CD14-positive monocyte (primary cell): ENCODE measurements at regions not wholly inside any gene's neighbourhood (a gene's known extent, or its start where the extent isn't known, plus 50 kb on each side); places are given as distances from the start of the nearest gene placed in this dataset.
A peak's percentile ranks its signal among the peaks of the same experiment; 100 is the strongest.

Source experiments
- DNase-seq, 3 donors: peaks; one replicate each; pipeline ENCODE4 v3.0.0-alpha.2; 2011 to 2022
- H2AFZ ChIP-seq: 2 replicates; pipeline ENCODE4 v1.6.0; 2012; ENCODE audit warnings: mild to moderate bottlenecking, low read depth, low read length, inconsistent platforms; ENCODE audit not compliant: insufficient read depth, poor library complexity, severe bottlenecking
- H3K27ac ChIP-seq, 2 donors: 1 replicate in 1 of 2; 2 replicates in 1 of 2; pipeline ENCODE4 v1.5.1; 2012 to 2013; ENCODE audit warnings: low read length in 2 of 2, control low read depth in 1 of 2, inconsistent platforms in 1 of 2, low read depth in 1 of 2, mild to moderate bottlenecking in 1 of 2
- H3K27me3 ChIP-seq, 2 donors: one replicate each; pipeline versions ENCODE4 v1.6.0 to v1.6.1; 2011 to 2013; ENCODE audit warnings: low read length in 2 of 2; ENCODE audit not compliant: control insufficient read depth in 2 of 2, insufficient read depth in 2 of 2
- H3K36me3 ChIP-seq, 2 donors: replicated peaks in 1 of 2; 1 replicate in 1 of 2; 2 replicates in 1 of 2; pipeline versions ENCODE4 v1.5.1 to v1.6.1; 2012 to 2013; ENCODE audit warnings: low read length in 2 of 2, control low read depth in 1 of 2, inconsistent platforms in 1 of 2, mild to moderate bottlenecking in 1 of 2; ENCODE audit not compliant: insufficient read depth in 2 of 2, control insufficient read depth in 1 of 2
- H3K4me1 ChIP-seq, 2 donors: 1 replicate in 1 of 2; 2 replicates in 1 of 2; pipeline versions ENCODE4 v1.5.1 to v1.6.1; 2012 to 2013; ENCODE audit warnings: low read length in 2 of 2, control low read depth in 1 of 2, inconsistent platforms in 1 of 2, mild to moderate bottlenecking in 1 of 2, moderate library complexity in 1 of 2; ENCODE audit not compliant: insufficient read depth in 2 of 2, control insufficient read depth in 1 of 2
- H3K4me2 ChIP-seq: replicated peaks from 2 replicates; pipeline ENCODE3; 2012; ENCODE audit warnings: low read length, moderate library complexity, mild to moderate bottlenecking; ENCODE audit not compliant: poor library complexity, severe bottlenecking; ENCODE audit errors: extremely low read depth
- H3K4me3 ChIP-seq, 3 experiments: fragments of 200-600 bp in 1 of 3; sonication (generic) in 1 of 3; replicated peaks in 1 of 3; 1 replicate in 2 of 3; 2 replicates in 1 of 3; pipeline ENCODE4 v1.5.1; 2011 to 2013; ENCODE audit warnings: low read length in 3 of 3, mild to moderate bottlenecking in 3 of 3, control low read depth in 2 of 3, low read depth in 2 of 3, inconsistent platforms in 1 of 3, moderate library complexity in 1 of 3
- H3K79me2 ChIP-seq: 2 replicates; pipeline ENCODE4 v1.6.0; 2012; ENCODE audit warnings: mild to moderate bottlenecking, control low read depth, inconsistent platforms, low read length, moderate library complexity; ENCODE audit not compliant: insufficient read depth
- H3K9ac ChIP-seq: 2 replicates; pipeline ENCODE4 v1.6.0; 2017; ENCODE audit warnings: low read length, mild to moderate bottlenecking; ENCODE audit not compliant: insufficient read depth, poor library complexity, severe bottlenecking
- H3K9me3 ChIP-seq, 2 donors: replicated peaks in 1 of 2; 1 replicate in 1 of 2; 2 replicates in 1 of 2; pipeline versions ENCODE4 v1.5.1 to v1.6.1; 2012 to 2013; ENCODE audit warnings: low read length in 2 of 2, control low read depth in 1 of 2; ENCODE audit not compliant: control insufficient read depth in 1 of 2, insufficient read depth in 1 of 2
- H4K20me1 ChIP-seq: 2 replicates; pipeline ENCODE4 v1.6.0; 2012; ENCODE audit warnings: mild to moderate bottlenecking, low read length, control low read depth, moderate library complexity; ENCODE audit not compliant: insufficient read depth
- H3K27ac Mint-ChIP-seq, 7 donors: one replicate each; pipeline ENCODE4 v1.8.0; 2020; ENCODE audit warnings: mild to moderate bottlenecking in 7 of 7, mixed read lengths in 7 of 7, moderate library complexity in 6 of 7, inconsistent platforms in 2 of 7
- H3K27me3 Mint-ChIP-seq, 3 donors: one replicate each; pipeline ENCODE4 v1.8.0; 2021 to 2022; ENCODE audit warnings: low read depth in 3 of 3, mild to moderate bottlenecking in 3 of 3, mixed read lengths in 3 of 3, moderate library complexity in 3 of 3, inconsistent platforms in 1 of 3
- H3K36me3 Mint-ChIP-seq, 2 donors: one replicate each; pipeline ENCODE4 v1.8.0; 2020; ENCODE audit warnings: mixed read lengths in 2 of 2, inconsistent platforms in 1 of 2, mild to moderate bottlenecking in 1 of 2
- H3K4me1 Mint-ChIP-seq: one replicate; pipeline ENCODE4 v1.8.0; 2020; ENCODE audit warnings: mild to moderate bottlenecking, mixed read lengths
- H3K4me3 Mint-ChIP-seq, 2 donors: one replicate each; pipeline ENCODE4 v1.8.0; 2020; ENCODE audit warnings: mild to moderate bottlenecking in 2 of 2, mixed read lengths in 2 of 2, moderate library complexity in 1 of 2
- H3K9me3 Mint-ChIP-seq, 7 donors: one replicate each; pipeline ENCODE4 v1.8.0; 2020 to 2022; ENCODE audit warnings: mixed read lengths in 7 of 7, mild to moderate bottlenecking in 6 of 7, moderate library complexity in 6 of 7, inconsistent platforms in 2 of 7
- WGBS: methylation state at CpG from one replicate; pipeline ENCODE4 v1.1.5; 2013; ENCODE audit warnings: missing lambda C conversion rate; ENCODE audit not compliant: insufficient coverage; 5-methylcytosine and 5-hydroxymethylcytosine counted together
- intact Hi-C, 2 donors: fragments of 100-400 bp; cut with micrococcal nuclease; formaldehyde crosslinking; loops; one replicate each; pipeline versions ENCODE4 v1.15.0 to v1.15.1; 2023
- TF ChIP-seq, protein P1 (sequence below): fragments of 200-600 bp; IDR thresholded peaks from one replicate; pipeline ENCODE4 v1.8.0; 2022; ENCODE audit warnings: antibody characterized with exemption, mild to moderate bottlenecking

DNA sequence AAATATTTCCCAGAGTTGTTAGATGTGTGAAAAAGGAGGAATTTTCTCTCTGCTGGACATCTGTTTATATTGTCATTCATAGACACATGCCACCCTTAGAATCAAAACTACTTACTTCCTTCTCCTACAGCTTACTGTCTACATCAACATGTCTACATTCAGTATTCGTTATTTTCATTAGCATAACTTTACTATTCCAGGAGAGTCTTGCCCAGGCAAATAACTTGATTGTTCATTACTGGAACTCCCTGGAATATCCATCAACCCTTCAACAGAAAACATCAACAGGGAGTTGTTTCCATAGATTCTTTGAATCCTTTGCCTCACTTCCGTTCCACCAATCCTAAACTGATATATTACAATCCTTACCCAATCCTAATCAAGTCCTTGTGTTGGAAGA lies 457.5 kb upstream of the ZNF608 start:
- no peaks in the 10 kb centered on the region for H3K36me3 ChIP-seq
- intact Hi-C loops = no loop called here
- Mint-ChIP-seq H3K4me1 (peaks cover 12% of the 10 kb centered on the region), H3K27ac (peak overlapping the region in 1 of 7 donors; percentile 23), H3K9me3 (peaks cover 0 to 4% (median 0%) of the 10 kb centered on the region in 7 donors), H3K36me3 (no peaks in the 10 kb centered on the region), H3K4me3 (no peak overlapping the region), H3K27me3 (peaks cover 0 to 11% (median 0%) of the 10 kb centered on the region in 3 donors)
- no peaks in the 10 kb centered on the region for H4K20me1 ChIP-seq
- H3K9ac ChIP-seq = no peak overlapping the region
- no peak for DNase-seq
- no peaks in the 10 kb centered on the region for H3K27me3 ChIP-seq
- no peaks in the 10 kb centered on the region for H3K79me2 ChIP-seq
- WGBS = 94% methylated on average over 2 of the region's 2 CpGs
- H3K4me1 ChIP-seq = no peaks in the 10 kb centered on the region
- no peaks in the 10 kb centered on the region for H3K9me3 ChIP-seq
- no peak overlapping the region for H2AFZ ChIP-seq
- no peak overlapping the region for H3K4me3 ChIP-seq
- TF ChIP-seq, protein P1, sequence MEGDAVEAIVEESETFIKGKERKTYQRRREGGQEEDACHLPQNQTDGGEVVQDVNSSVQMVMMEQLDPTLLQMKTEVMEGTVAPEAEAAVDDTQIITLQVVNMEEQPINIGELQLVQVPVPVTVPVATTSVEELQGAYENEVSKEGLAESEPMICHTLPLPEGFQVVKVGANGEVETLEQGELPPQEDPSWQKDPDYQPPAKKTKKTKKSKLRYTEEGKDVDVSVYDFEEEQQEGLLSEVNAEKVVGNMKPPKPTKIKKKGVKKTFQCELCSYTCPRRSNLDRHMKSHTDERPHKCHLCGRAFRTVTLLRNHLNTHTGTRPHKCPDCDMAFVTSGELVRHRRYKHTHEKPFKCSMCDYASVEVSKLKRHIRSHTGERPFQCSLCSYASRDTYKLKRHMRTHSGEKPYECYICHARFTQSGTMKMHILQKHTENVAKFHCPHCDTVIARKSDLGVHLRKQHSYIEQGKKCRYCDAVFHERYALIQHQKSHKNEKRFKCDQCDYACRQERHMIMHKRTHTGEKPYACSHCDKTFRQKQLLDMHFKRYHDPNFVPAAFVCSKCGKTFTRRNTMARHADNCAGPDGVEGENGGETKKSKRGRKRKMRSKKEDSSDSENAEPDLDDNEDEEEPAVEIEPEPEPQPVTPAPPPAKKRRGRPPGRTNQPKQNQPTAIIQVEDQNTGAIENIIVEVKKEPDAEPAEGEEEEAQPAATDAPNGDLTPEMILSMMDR = no peak
- H3K27ac ChIP-seq = no peak overlapping the region
- H3K4me2 ChIP-seq = no peak overlapping the region

DNA sequence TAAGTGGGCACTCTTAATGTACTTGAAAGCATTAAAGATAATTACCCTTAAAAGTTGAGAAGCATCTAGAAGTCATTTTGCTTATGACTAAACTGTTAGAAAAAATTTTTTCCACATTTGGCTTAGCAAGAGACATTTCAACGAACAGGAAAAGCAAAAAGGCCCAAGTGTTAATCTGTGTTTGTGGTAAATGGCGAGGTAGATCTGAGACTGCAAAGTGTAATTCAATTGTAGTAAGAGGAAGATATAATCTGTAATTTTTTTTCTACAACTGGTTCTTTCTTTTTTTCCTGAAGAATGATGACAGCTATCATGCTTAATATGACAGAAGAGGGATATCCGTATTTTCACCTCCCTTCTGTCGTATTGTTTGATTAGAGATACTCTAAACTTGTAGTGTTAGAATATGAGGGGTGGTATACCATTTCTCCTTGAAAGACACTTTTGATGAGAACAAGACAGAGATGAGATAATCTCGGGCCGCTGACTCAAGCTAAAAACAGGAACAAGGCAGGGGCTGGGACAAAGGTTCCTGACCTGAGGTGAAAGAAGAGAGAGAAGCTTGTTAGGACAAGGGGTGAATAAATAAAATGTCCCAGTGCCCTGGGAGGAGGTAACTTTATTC lies 459.3 kb upstream of the ZNF608 start:
- no peak overlapping the region for H3K27ac Mint-ChIP-seq
- no peaks in the 10 kb centered on the region for H3K27me3 ChIP-seq
- H3K4me1 Mint-ChIP-seq = peaks cover 6% of the 10 kb centered on the region
- no peaks in the 10 kb centered on the region for H3K36me3 Mint-ChIP-seq
- H4K20me1 ChIP-seq = no peaks in the 10 kb centered on the region
- H3K4me3 Mint-ChIP-seq = no peak overlapping the region
- no peaks in the 10 kb centered on the region for H3K79me2 ChIP-seq
- TF ChIP-seq, protein P1 = no peak
- no peak overlapping the region for H3K27ac ChIP-seq
- H3K4me3 ChIP-seq = no peak overlapping the region
- peaks cover 0 to 6% (median 0%) of the 10 kb centered on the region in 3 donors for H3K27me3 Mint-ChIP-seq
- H3K9me3 ChIP-seq = no peaks in the 10 kb centered on the region
- H3K36me3 ChIP-seq = no peaks in the 10 kb centered on the region
- H3K9ac ChIP-seq = no peak overlapping the region
- no peak overlapping the region for H2AFZ ChIP-seq
- peaks cover 0 to 4% (median 0%) of the 10 kb centered on the region in 7 donors for H3K9me3 Mint-ChIP-seq
- no peaks in the 10 kb centered on the region for H3K4me1 ChIP-seq
- no peak overlapping the region for H3K4me2 ChIP-seq
- DNase-seq = no peak
- WGBS = 0% methylated on average over 1 of the region's 6 CpGs
- intact Hi-C loops = no loop called here
